Choroid plexus epithelial cell (primary cell): ENCODE measurements at regions not wholly inside any gene's neighbourhood (a gene's known extent, or its start where the extent isn't known, plus 50 kb on each side); places are given as distances from the start of the nearest gene placed in this dataset.

Experiments
- DNase-seq: peaks from one replicate; pipeline ENCODE4 v3.0.0-alpha.2; 2010; ENCODE audit warnings: low read depth
- H3K4me3 ChIP-seq: 2 replicates; pipeline ENCODE4 v1.5.1; 2011; ENCODE audit warnings: low read depth, mild to moderate bottlenecking, control low read depth, low read length, moderate library complexity
- TF ChIP-seq, protein P1 (sequence below): conservative IDR thresholded peaks from 2 replicates; pipeline ENCODE4 v1.5.1; 2011; ENCODE audit warnings: low read depth, mild to moderate bottlenecking, control low read depth, inconsistent platforms, low read length, moderate library complexity

DNA sequence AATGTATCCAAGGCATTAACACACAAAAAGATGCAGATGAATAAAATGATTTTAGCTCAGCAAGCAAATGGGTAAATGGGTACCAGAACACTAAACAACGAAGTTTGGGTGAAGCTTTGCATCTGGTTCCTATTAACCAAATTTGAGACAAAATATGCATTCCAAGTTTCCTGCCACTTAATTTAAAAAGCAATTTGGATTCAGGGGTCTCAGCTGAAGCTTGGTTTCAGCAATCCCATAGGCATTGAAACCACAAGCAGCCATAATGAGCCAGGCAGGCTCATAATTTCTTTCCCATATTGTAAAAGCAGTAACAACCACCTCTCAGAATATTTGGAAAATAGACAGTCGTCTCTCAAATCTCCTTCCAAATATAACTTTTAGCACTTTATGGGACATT, 138.9 kb downstream of the NXNL2 start:
- DNase-seq: no peak
- H3K4me3 ChIP-seq: no peak overlapping the region
- TF ChIP-seq, protein P1, sequence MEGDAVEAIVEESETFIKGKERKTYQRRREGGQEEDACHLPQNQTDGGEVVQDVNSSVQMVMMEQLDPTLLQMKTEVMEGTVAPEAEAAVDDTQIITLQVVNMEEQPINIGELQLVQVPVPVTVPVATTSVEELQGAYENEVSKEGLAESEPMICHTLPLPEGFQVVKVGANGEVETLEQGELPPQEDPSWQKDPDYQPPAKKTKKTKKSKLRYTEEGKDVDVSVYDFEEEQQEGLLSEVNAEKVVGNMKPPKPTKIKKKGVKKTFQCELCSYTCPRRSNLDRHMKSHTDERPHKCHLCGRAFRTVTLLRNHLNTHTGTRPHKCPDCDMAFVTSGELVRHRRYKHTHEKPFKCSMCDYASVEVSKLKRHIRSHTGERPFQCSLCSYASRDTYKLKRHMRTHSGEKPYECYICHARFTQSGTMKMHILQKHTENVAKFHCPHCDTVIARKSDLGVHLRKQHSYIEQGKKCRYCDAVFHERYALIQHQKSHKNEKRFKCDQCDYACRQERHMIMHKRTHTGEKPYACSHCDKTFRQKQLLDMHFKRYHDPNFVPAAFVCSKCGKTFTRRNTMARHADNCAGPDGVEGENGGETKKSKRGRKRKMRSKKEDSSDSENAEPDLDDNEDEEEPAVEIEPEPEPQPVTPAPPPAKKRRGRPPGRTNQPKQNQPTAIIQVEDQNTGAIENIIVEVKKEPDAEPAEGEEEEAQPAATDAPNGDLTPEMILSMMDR: no peak

- no peak overlapping the region for H3K4me3 ChIP-seq
- TF ChIP-seq, protein P1: no peak
- DNase-seq: no peak
Observed at GRCh38 chr9:88676644-88677043, 141.7 kb downstream of the NXNL2 start.

DNA sequence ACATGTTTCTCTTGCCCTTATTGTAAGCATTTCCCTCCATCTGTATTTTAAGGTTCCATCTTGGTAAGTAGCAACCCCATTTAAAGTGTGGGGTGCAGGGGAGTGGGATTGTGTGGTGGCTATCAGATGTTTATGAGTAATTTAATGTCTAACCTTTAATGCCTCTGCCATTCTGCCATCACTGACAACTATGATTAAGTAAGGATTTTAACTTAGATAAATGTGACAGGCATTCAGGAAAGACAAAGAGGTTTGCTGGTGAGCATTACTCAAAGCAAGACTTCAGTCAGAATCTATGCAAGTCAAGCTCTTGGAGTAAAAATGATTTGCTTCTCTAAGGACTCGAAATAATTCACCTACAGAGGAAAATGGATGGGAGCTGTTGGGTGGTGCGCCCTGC, 143.0 kb downstream of the NXNL2 start:
- H3K4me3 ChIP-seq: no peak overlapping the region

GRCh38 chr9:88678431-88678830, 143.5 kb downstream of the NXNL2 start:
- TF ChIP-seq, protein P1: no peak
- no peak overlapping the region for H3K4me3 ChIP-seq
- no peak for DNase-seq

More for the DNA sequence above, 143.0 kb downstream of the NXNL2 start:
- TF ChIP-seq, protein P1: no peak
- no peak for DNase-seq

DNA sequence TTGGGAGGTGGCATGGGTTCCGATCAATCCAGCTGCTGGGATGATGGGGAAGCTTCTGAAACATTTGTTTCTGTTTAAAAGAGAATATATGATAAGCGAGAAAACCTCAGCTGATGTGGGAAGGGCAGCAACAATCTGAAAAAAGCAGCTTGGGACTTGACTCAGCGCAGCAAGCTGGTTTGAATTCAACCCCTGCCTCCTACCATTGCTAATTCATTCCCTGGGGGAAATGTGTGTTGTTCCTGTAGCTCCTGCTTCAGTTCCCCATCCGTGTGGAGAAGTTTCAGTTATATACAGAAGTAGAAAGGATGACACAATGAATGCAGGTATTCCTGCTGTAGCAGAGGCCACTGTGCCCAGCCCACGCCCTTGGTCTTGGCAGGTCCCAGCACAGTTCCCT, 145.1 kb downstream of the NXNL2 start:
- H3K4me3 ChIP-seq: no peak overlapping the region
- TF ChIP-seq, protein P1: no peak
- no peak for DNase-seq

DNA sequence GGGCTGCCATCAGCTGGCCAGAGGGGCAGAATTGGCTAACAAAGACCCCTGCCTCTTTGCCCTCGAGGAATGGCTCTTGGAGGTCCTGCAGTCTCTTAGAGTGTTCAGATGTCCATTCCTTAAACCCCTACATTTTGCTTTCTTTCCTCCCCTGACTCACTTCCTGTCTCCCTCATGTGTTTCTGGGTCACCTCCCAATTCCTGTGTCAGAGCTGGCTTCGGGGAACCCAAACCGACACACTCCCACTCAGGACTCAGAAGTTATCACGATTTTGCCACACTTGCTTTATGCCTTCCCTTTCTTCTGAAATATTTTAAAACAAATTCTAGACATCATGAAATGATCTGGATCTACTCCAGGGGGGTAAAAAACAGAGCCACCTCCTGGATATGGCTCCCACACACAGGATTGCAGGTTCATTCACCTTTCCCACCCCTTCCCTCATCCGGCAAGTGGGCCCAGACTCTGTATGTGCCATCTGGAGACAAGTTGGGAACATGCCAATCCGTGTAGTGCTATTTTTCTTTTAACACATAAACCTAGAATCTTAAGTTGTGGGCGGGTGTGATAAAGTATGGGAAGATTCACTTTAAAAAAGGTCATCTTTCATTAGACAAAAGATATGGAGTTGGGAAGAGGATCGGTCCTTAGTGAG, 145.7 kb downstream of the NXNL2 start:
- TF ChIP-seq, protein P1: no peak
- DNase-seq: peak; percentile 16
- no peak overlapping the region for H3K4me3 ChIP-seq

DNA sequence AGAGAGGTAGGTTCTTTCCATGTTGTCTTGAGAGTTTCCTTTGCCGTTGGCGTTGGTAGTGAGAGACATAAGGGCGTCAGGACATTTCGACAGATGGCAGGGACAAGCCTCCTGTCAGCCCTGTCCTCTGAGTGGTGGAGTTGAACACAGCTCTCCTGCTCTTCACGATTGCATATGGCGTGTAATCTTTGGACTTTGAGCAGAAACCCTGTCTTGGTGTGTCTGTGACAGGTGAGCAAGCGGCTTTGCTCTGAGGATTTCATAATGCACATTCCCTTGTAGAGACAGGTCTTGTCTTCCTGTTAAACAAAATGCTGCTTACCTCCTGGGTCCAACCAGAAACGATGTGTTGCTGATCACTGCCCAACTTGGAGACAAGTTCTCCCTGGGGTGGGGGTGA, 146.5 kb downstream of the NXNL2 start:
- no peak for DNase-seq
- H3K4me3 ChIP-seq: no peak overlapping the region
- TF ChIP-seq, protein P1: no peak
